ENCODE measurements at regions not wholly inside any gene's neighbourhood (a gene's known extent, or its start where the extent isn't known, plus 50 kb on each side); places are given as distances from the start of the nearest gene placed in this dataset.

DNA sequence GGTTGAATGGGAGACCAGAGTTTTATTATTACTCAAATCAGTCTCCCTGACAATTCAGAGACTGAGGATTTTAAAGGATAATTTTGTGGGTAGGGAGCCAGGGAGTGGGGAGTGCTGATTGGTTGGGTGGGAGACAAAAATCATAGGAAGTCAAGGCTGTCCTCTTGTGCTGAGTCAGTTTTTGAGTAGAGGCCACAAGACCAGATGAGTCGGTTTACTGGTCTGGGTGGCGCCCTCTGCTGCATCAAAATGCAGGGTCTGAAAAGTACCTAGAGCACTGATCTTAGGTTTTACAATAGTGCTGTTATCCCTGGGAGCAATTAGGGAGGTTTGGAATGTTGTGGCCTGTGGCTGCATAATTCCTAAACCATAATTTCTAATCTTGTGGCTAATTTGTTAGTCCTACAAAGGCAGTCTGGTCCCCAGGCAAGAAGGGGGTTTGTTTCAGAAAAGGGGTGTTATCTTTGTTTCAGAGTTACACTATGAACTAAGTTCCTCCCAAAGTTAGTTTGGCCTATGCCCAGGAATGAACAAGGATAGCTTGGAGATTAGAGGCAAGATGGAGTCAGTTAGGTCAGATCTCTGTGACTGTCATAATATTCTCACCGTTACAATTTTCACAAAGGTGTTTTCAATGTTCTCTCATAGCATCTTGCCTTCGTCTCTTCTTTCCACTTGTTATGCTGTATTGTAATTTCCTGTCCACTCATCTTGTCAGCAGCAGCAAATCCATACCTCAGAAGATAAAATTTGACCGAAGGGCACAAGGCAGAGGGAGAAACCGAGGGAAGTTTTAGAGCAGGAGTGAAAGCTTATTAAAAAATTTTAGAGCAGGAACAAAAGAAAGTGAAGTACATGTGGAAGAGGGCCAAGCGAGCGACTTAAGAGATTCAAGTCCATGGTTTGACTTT, 59.2 kb upstream of the CLINT1 start:
- Mint-ChIP-seq H3K27ac (peak overlapping the region; percentile 5), H3K36me3 (ENCODE audit: low read depth) (no peaks in the 10 kb centered on the region), H3K4me1 (ENCODE audit: low read depth) (peaks cover 34% of the 10 kb centered on the region), H3K4me3 (no peak overlapping the region), H3K9me3 (no peaks in the 10 kb centered on the region), H3K27me3 (no peaks in the 10 kb centered on the region)
- intact Hi-C loops (cut with micrococcal nuclease), result no loop called here

GRCh38 chr5:157917491-157917890, 58.5 kb upstream of the CLINT1 start:
- Mint-ChIP-seq H3K4me3 (no peak overlapping the region), H3K36me3 (ENCODE audit: low read depth) (no peaks in the 10 kb centered on the region), H3K4me1 (ENCODE audit: low read depth) (peaks cover 34% of the 10 kb centered on the region), H3K9me3 (no peaks in the 10 kb centered on the region), H3K27me3 (no peaks in the 10 kb centered on the region), H3K27ac (no peak overlapping the region)
- intact Hi-C loops (cut with micrococcal nuclease), result no loop called here

DNA sequence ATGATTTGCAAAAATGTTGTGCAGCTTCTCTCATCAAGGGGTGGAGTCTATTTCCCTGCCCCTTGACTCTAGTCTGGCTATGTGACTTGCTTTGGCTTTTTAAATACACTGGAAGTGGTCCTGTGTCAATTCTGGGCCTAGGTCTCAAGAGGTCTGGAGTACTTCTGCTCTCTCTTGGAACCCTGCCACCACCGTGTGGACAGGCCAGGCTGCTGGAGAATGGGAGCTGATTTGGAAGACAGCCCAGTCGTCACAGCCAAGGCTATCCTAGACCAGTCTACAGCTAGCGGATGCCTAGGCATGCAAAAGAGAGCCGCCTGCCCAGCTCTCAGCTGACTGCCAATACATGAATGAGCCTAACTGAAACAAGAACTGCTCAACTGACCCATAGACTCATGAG, 56.7 kb upstream of the CLINT1 start:
- no peaks in the 10 kb centered on the region for H3K9me3 Mint-ChIP-seq
- intact Hi-C loops (cut with micrococcal nuclease), result no loop called here
- H3K4me1 Mint-ChIP-seq (ENCODE audit: low read depth), result peaks cover 31% of the 10 kb centered on the region
- H3K4me3 Mint-ChIP-seq, result no peak overlapping the region
- H3K27ac Mint-ChIP-seq, result no peak overlapping the region
- H3K36me3 Mint-ChIP-seq (ENCODE audit: low read depth), result no peaks in the 10 kb centered on the region
- H3K27me3 Mint-ChIP-seq, result no peaks in the 10 kb centered on the region

DNA sequence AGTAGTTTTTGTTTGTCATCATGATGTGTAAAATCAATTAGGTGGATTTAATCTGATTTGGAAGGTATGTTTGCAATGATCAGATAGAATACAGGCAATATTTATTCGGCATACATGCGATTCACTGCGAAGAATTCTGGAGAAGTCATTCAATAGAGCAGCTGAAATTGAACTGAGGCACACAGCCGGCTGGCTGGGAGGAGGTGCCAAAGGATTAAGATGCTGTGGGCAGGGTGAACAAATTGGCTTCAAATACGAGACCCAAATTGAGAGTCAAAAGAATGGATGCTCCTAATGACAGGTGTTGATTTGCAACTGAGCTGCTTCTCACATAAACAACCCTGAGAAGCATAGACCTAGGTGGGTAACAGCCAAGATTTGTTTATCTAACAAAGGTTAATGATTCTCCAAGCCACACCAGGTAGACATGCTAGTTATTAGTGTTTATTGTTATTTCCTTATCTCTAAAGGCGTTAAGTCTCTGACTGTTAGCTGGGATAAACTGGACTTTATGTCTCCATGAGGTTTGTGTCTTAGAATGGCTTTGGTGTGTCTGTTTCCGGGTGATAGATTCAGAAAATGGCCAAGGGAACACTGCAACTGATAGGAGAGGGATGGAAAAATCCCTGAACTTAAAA, 55.3 kb upstream of the CLINT1 start:
- Mint-ChIP-seq H3K36me3 (ENCODE audit: low read depth) (no peaks in the 10 kb centered on the region), H3K4me1 (ENCODE audit: low read depth) (peaks cover 18% of the 10 kb centered on the region), H3K4me3 (no peak overlapping the region), H3K27ac (no peak overlapping the region), H3K27me3 (no peaks in the 10 kb centered on the region), H3K9me3 (no peaks in the 10 kb centered on the region)
- intact Hi-C loops (cut with micrococcal nuclease), result no loop called here

DNA sequence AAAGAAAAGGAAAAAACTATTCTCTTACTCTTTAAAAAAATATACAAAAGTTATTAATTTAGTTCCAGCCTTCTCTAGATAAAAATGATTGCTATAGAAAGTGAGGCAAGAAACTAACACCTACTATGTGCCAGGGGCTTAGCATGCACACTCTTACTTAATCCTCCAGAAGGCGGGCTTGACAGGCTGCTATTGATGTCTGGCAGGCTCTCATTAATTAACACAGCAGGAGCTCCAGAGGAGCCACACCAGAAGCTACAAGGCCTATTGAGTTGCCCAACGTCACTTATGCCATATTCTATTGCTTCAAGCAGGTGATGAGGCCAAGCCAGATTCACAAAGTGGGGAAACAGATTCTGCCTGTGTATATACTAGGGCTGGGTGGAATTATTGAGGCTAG, 54.6 kb upstream of the CLINT1 start:
- H3K36me3 Mint-ChIP-seq (ENCODE audit: low read depth), result no peaks in the 10 kb centered on the region
- H3K4me1 Mint-ChIP-seq (ENCODE audit: low read depth), result peaks cover 11% of the 10 kb centered on the region
- H3K27me3 Mint-ChIP-seq, result no peaks in the 10 kb centered on the region
- intact Hi-C loops (cut with micrococcal nuclease), result no loop called here
- no peak overlapping the region for H3K4me3 Mint-ChIP-seq
- no peak overlapping the region for H3K27ac Mint-ChIP-seq
- H3K9me3 Mint-ChIP-seq, result no peaks in the 10 kb centered on the region

DNA sequence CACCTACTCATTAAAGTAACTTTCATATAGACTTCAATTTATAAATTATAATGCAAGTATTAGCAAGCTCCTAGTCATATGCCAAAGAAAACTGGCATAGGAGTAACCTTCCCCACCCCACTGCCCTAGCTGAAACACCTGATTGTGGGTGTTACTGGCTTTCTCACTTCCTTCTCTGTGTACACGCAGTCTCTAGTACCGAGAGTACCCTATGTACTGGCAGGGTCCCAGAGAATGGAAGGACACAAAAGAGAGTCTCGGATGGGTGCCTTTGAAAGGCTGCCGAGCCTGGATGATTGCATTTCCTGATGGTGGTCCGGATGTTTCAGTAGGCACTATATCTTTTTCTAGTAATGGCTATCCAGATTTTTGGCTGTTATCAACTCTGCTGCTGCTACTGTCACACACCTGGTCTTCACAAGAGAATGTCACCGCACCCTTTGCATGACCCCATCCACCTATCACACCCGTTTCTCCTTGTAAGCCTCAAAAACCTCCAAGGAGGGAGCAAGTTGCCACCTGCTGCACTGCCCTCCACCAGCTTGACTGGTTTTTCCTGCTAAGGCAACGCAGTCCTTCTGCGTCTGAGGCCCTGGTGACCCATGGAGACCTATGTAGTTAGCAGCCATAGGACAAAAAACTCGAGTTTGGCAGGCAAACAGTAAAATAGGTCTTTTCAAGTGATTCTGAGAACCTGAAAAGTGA, 53.8 kb upstream of the CLINT1 start:
- Mint-ChIP-seq H3K27me3 (no peaks in the 10 kb centered on the region), H3K27ac (no peak overlapping the region), H3K36me3 (ENCODE audit: low read depth) (no peaks in the 10 kb centered on the region), H3K9me3 (no peaks in the 10 kb centered on the region), H3K4me1 (ENCODE audit: low read depth) (peaks cover 3% of the 10 kb centered on the region), H3K4me3 (no peak overlapping the region)
- intact Hi-C loops (cut with micrococcal nuclease), result no loop called here

DNA sequence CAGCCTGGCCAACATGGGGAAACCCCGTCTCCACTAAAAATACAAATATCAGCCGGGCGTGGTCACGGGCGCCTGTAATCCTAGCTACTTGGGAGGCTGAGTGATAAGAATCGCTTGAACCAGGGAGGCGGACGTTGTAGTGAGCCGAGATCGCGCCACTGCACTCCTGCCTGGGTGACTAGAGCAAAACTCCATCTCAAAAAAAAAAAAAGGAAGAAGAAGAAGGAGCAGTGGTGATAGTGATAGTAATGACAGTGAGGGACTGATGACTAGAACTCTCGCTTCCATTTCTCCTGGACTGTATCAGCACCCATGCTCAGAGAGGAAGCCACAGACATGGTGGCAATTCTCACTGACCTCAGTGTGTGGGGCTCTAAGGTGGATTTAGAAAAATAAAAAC, 52.6 kb upstream of the CLINT1 start:
- Mint-ChIP-seq H3K36me3 (ENCODE audit: low read depth) (no peaks in the 10 kb centered on the region), H3K27ac (no peak overlapping the region), H3K4me3 (no peak overlapping the region), H3K27me3 (no peaks in the 10 kb centered on the region), H3K9me3 (no peaks in the 10 kb centered on the region), H3K4me1 (ENCODE audit: low read depth) (no peaks in the 10 kb centered on the region)
- intact Hi-C loops (cut with micrococcal nuclease), result no loop called here
